OCI-LY7 (cell line): ENCODE measurements at regions not wholly inside any gene's neighbourhood (a gene's known extent, or its start where the extent isn't known, plus 50 kb on each side); places are given as distances from the start of the nearest gene placed in this dataset.

ENCODE experiments used
- EZH2phosphoT487 ChIP-seq: fragments of 200-600 bp; sonication (generic); IDR thresholded peaks from 2 replicates; pipeline ENCODE4 v1.6.1; 2018; ENCODE audit warnings: low read depth, borderline replicate concordance, mild to moderate bottlenecking, mixed run types, antibody characterized with exemption, low read length, moderate library complexity, mixed read lengths
- TF ChIP-seq, protein P1 (sequence below): fragments of 200-600 bp; sonication (generic); conservative IDR thresholded peaks from 2 replicates; pipeline ENCODE4 v1.5.1; 2014; ENCODE audit warnings: mild to moderate bottlenecking, antibody characterized with exemption, low read length, moderate library complexity, mixed read lengths

- TF ChIP-seq, protein P1, sequence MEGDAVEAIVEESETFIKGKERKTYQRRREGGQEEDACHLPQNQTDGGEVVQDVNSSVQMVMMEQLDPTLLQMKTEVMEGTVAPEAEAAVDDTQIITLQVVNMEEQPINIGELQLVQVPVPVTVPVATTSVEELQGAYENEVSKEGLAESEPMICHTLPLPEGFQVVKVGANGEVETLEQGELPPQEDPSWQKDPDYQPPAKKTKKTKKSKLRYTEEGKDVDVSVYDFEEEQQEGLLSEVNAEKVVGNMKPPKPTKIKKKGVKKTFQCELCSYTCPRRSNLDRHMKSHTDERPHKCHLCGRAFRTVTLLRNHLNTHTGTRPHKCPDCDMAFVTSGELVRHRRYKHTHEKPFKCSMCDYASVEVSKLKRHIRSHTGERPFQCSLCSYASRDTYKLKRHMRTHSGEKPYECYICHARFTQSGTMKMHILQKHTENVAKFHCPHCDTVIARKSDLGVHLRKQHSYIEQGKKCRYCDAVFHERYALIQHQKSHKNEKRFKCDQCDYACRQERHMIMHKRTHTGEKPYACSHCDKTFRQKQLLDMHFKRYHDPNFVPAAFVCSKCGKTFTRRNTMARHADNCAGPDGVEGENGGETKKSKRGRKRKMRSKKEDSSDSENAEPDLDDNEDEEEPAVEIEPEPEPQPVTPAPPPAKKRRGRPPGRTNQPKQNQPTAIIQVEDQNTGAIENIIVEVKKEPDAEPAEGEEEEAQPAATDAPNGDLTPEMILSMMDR, result no peak
- no peak for TF ChIP-seq EZH2phosphoT487
Measured at GRCh38 chr4:175999944-176000343, 65.7 kb upstream of the WDR17 start.
